ENCODE measurements at regions not wholly inside any gene's neighbourhood (a gene's known extent, or its start where the extent isn't known, plus 50 kb on each side); places are given as distances from the start of the nearest gene placed in this dataset.
A peak's percentile ranks its signal among the peaks of the same experiment; 100 is the strongest.

GRCh38 chr2:78218066-78218465, 695.9 kb upstream of the LRRTM4 start:
- TF ChIP-seq GABPA (IDR thresholded peaks at IDR 0.05; ENCODE audit: low read depth), result no peak
- no peak for DNase-seq (ENCODE audit: low read depth in 1 of 2, low spot score in 1 of 2)

GRCh38 chr2:78237704-78238103, 715.5 kb upstream of the LRRTM4 start:
- Histone ChIP-seq H3K27ac (replicated peaks) (no peak overlapping the region), H3K27me3 (ENCODE audit: insufficient read depth, poor library complexity, severe bottlenecking) (no peaks in the 10 kb centered on the region), H3K4me3 (replicated peaks; ENCODE audit: insufficient read depth, low read length) (no peak overlapping the region)
- DNase-seq (ENCODE audit: low read depth in 1 of 2, low spot score in 1 of 2), result no peak
- TF ChIP-seq GABPA (IDR thresholded peaks at IDR 0.05; ENCODE audit: low read depth) (no peak), POLR2AphosphoS5 (IDR thresholded peaks at IDR 0.05; ENCODE audit: low read depth) (no peak), SPI1 (IDR thresholded peaks at IDR 0.05; ENCODE audit: borderline replicate concordance, low read depth) (no peak)
- TF ChIP-seq, protein P1, sequence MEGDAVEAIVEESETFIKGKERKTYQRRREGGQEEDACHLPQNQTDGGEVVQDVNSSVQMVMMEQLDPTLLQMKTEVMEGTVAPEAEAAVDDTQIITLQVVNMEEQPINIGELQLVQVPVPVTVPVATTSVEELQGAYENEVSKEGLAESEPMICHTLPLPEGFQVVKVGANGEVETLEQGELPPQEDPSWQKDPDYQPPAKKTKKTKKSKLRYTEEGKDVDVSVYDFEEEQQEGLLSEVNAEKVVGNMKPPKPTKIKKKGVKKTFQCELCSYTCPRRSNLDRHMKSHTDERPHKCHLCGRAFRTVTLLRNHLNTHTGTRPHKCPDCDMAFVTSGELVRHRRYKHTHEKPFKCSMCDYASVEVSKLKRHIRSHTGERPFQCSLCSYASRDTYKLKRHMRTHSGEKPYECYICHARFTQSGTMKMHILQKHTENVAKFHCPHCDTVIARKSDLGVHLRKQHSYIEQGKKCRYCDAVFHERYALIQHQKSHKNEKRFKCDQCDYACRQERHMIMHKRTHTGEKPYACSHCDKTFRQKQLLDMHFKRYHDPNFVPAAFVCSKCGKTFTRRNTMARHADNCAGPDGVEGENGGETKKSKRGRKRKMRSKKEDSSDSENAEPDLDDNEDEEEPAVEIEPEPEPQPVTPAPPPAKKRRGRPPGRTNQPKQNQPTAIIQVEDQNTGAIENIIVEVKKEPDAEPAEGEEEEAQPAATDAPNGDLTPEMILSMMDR (IDR thresholded peaks at IDR 0.05; ENCODE audit: insufficient read depth, low read length), result no peak
- TF ChIP-seq, protein P2, sequence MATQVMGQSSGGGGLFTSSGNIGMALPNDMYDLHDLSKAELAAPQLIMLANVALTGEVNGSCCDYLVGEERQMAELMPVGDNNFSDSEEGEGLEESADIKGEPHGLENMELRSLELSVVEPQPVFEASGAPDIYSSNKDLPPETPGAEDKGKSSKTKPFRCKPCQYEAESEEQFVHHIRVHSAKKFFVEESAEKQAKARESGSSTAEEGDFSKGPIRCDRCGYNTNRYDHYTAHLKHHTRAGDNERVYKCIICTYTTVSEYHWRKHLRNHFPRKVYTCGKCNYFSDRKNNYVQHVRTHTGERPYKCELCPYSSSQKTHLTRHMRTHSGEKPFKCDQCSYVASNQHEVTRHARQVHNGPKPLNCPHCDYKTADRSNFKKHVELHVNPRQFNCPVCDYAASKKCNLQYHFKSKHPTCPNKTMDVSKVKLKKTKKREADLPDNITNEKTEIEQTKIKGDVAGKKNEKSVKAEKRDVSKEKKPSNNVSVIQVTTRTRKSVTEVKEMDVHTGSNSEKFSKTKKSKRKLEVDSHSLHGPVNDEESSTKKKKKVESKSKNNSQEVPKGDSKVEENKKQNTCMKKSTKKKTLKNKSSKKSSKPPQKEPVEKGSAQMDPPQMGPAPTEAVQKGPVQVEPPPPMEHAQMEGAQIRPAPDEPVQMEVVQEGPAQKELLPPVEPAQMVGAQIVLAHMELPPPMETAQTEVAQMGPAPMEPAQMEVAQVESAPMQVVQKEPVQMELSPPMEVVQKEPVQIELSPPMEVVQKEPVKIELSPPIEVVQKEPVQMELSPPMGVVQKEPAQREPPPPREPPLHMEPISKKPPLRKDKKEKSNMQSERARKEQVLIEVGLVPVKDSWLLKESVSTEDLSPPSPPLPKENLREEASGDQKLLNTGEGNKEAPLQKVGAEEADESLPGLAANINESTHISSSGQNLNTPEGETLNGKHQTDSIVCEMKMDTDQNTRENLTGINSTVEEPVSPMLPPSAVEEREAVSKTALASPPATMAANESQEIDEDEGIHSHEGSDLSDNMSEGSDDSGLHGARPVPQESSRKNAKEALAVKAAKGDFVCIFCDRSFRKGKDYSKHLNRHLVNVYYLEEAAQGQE (IDR thresholded peaks at IDR 0.05; ENCODE audit: insufficient replicate concordance, low read depth), result no peak

More at GRCh38 chr2:78218066-78218465, 695.9 kb upstream of the LRRTM4 start:
- Histone ChIP-seq H3K27me3 (ENCODE audit: insufficient read depth, poor library complexity, severe bottlenecking) (no peaks in the 10 kb centered on the region), H3K27ac (replicated peaks) (no peak overlapping the region), H3K4me3 (replicated peaks; ENCODE audit: insufficient read depth, low read length) (no peak overlapping the region)

DNA sequence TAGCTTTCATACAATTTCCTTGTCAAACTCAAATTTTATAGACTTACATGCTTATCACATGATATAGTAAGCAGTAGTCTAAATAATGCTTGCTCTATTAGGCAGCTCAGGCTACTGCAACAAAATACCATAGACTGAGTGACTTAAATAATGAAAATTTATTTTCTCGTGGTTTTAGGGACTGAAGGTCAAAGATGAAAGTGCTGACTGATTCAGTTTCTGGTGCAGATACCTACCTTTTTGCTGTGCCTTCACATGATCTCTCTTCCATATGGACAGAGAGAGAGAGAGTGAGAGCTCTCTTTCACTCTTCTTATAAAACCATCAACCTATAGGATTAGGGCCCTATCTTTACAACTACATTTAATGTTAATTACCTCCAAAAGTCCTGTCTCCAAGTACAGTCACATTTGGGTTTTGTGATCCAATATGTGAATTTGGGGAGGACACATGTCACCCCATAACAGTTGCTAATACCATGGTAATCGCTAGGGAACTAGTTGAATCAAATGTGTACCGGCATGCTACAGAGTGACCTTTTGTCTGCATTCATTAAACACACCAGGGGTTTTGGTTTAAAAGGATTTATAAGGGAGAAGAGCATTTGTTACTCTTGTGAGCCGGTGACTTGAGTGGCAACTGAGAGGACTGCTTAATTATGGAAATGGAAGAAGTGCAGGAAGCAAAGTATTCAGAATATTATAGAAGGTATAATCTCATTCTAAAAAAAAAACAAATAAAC, 723.4 kb upstream of the LRRTM4 start:
- Histone ChIP-seq H3K27me3 (ENCODE audit: insufficient read depth, poor library complexity, severe bottlenecking) (no peaks in the 10 kb centered on the region), H3K27ac (replicated peaks) (no peak overlapping the region), H3K4me3 (replicated peaks; ENCODE audit: insufficient read depth, low read length) (no peak overlapping the region)
- DNase-seq (ENCODE audit: low read depth in 1 of 2, low spot score in 1 of 2), result no peak
- TF ChIP-seq POLR2AphosphoS5 (IDR thresholded peaks at IDR 0.05; ENCODE audit: low read depth) (no peak), SPI1 (IDR thresholded peaks at IDR 0.05; ENCODE audit: borderline replicate concordance, low read depth) (no peak), GABPA (IDR thresholded peaks at IDR 0.05; ENCODE audit: low read depth) (no peak)
- TF ChIP-seq, protein P2 (IDR thresholded peaks at IDR 0.05; ENCODE audit: insufficient replicate concordance, low read depth), result no peak
- TF ChIP-seq, protein P1 (IDR thresholded peaks at IDR 0.05; ENCODE audit: insufficient read depth, low read length), result no peak

GRCh38 chr2:78251708-78252107, 729.5 kb upstream of the LRRTM4 start:
- H3K27ac ChIP-seq (replicated peaks), result no peak overlapping the region
- TF ChIP-seq SPI1 (IDR thresholded peaks at IDR 0.05; ENCODE audit: borderline replicate concordance, low read depth) (peak; percentile 63), POLR2AphosphoS5 (IDR thresholded peaks at IDR 0.05; ENCODE audit: low read depth) (no peak)
- no peak overlapping the region for H3K4me3 ChIP-seq (replicated peaks; ENCODE audit: insufficient read depth, low read length)
- H3K27me3 ChIP-seq (ENCODE audit: insufficient read depth, poor library complexity, severe bottlenecking), result no peaks in the 10 kb centered on the region
- no peak for DNase-seq (ENCODE audit: low read depth in 1 of 2, low spot score in 1 of 2)

- TF ChIP-seq, protein P2 (IDR thresholded peaks at IDR 0.05; ENCODE audit: insufficient replicate concordance, low read depth), result no peak
- TF ChIP-seq GABPA (IDR thresholded peaks at IDR 0.05; ENCODE audit: low read depth), result no peak
- TF ChIP-seq, protein P1 (IDR thresholded peaks at IDR 0.05; ENCODE audit: insufficient read depth, low read length), result no peak
- no peak for TF ChIP-seq POLR2AphosphoS5 (IDR thresholded peaks at IDR 0.05; ENCODE audit: low read depth)
- no peak for TF ChIP-seq SPI1 (IDR thresholded peaks at IDR 0.05; ENCODE audit: borderline replicate concordance, low read depth)
- H3K4me3 ChIP-seq (replicated peaks; ENCODE audit: insufficient read depth, low read length), result no peak overlapping the region
- H3K27me3 ChIP-seq (ENCODE audit: insufficient read depth, poor library complexity, severe bottlenecking), result no peaks in the 10 kb centered on the region
- no peak for DNase-seq (ENCODE audit: low read depth in 1 of 2, low spot score in 1 of 2)
- H3K27ac ChIP-seq (replicated peaks), result no peak overlapping the region
Observed at GRCh38 chr2:78260861-78261260, 738.7 kb upstream of the LRRTM4 start.
